NCI-H2081 (cell line): ENCODE measurements at regions not wholly inside any gene's neighbourhood (a gene's known extent, or its start where the extent isn't known, plus 50 kb on each side); places are given as distances from the start of the nearest gene placed in this dataset.

Experiments
- DNase-seq, 2 experiments: peaks; one replicate each; lab custom pipeline; 2025; lab: John Stamatoyannopoulos, UW

GRCh38 chr5:153122403-153122802 lies 368.1 kb upstream of the GRIA1 start:
- DNase-seq = peak; percentile 96 to 99

- peak; percentile 76 to 90 for DNase-seq
Measured at GRCh38 chr5:153130296-153130695, 360.2 kb upstream of the GRIA1 start.

GRCh38 chr5:153135411-153135810 lies 355.1 kb upstream of the GRIA1 start:
- DNase-seq = no peak

- no peak for DNase-seq
Measured at GRCh38 chr5:153136910-153137614, 353.4 kb upstream of the GRIA1 start.

- DNase-seq = peak; percentile 83 to 94
Measured at GRCh38 chr5:153147891-153148623, 342.4 kb upstream of the GRIA1 start.

GRCh38 chr5:153148624-153148976 lies 341.9 kb upstream of the GRIA1 start:
- no peak for DNase-seq

GRCh38 chr5:153151558-153151957 lies 338.9 kb upstream of the GRIA1 start:
- no peak for DNase-seq

- DNase-seq = no peak
Measured at GRCh38 chr5:153153086-153153485, 337.4 kb upstream of the GRIA1 start.

- no peak for DNase-seq
Measured at GRCh38 chr5:153157156-153157555, 333.3 kb upstream of the GRIA1 start.

GRCh38 chr5:153158608-153159007 lies 331.9 kb upstream of the GRIA1 start:
- peak in 1 of 2 experiments; percentile 59 for DNase-seq

- no peak for DNase-seq
Measured at GRCh38 chr5:153159616-153160015, 330.9 kb upstream of the GRIA1 start.

- no peak for DNase-seq
Measured at GRCh38 chr5:153168241-153168640, 322.2 kb upstream of the GRIA1 start.

GRCh38 chr5:153187503-153187902 lies 303.0 kb upstream of the GRIA1 start:
- no peak for DNase-seq

- no peak for DNase-seq
Measured at GRCh38 chr5:153206361-153206760, 284.1 kb upstream of the GRIA1 start.

GRCh38 chr5:153209016-153209415 lies 281.5 kb upstream of the GRIA1 start:
- no peak for DNase-seq

- DNase-seq = no peak
Measured at GRCh38 chr5:153209687-153210086, 280.8 kb upstream of the GRIA1 start.

- peak; percentile 14 to 51 for DNase-seq
Measured at GRCh38 chr5:153211076-153211475, 279.4 kb upstream of the GRIA1 start.

- DNase-seq = no peak
Measured at GRCh38 chr5:153212471-153212870, 278.0 kb upstream of the GRIA1 start.

GRCh38 chr5:153222936-153223335 lies 267.5 kb upstream of the GRIA1 start:
- no peak for DNase-seq

GRCh38 chr5:153223376-153223775 lies 267.1 kb upstream of the GRIA1 start:
- no peak for DNase-seq

GRCh38 chr5:153224651-153225050 lies 265.8 kb upstream of the GRIA1 start:
- DNase-seq = no peak

- no peak for DNase-seq
Measured at GRCh38 chr5:153233933-153234332, 256.5 kb upstream of the GRIA1 start.

GRCh38 chr5:153236319-153236718 lies 254.2 kb upstream of the GRIA1 start:
- no peak for DNase-seq
